ENCODE measurements at regions not wholly inside any gene's neighbourhood (a gene's known extent, or its start where the extent isn't known, plus 50 kb on each side); places are given as distances from the start of the nearest gene placed in this dataset.

DNA sequence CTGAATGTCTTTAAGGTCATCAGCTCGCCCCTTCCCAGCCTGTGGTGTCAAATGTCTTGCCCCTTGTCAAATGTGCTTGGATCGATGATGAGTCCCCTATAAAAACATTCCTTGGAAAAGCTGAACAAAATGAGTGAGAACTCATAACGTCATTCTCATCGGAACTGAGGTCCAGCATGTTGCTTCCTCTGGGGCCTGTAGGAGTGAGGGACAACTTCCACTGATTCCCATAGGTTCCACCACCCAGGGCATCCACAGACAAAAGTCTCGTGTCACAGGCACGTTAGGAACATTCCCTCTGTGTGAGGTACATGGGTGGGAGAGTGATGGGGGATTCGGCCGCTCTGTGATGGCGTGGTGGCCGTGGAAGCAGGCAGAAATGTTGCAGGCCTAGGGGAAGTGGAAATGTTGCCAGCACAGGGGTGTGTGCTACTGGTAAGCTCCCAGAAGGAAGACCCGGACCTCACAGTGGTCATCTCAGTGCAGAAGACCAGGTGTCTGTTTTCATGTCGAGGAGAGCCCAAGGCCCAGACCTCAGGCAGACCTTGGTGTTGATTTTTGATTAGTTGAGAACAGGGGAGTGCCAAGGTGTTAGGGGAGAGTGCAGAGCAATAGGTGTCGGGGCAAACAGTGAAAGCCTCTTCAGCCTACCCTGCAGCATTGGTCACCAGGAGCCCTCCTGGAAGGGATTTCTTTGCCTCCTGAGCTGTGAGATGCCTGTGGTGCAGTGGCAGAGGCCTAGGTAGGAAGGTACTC is 96.8 kb downstream of the SNRPN start:
- in situ Hi-C loops (cut with HindIII; ENCODE audit: low pct_unique_long_range_greater_than_20kb, low sequenced_read_pairs) = no loop called here
- no peak for DNase-seq (ENCODE audit: low read depth, low spot score)

DNA sequence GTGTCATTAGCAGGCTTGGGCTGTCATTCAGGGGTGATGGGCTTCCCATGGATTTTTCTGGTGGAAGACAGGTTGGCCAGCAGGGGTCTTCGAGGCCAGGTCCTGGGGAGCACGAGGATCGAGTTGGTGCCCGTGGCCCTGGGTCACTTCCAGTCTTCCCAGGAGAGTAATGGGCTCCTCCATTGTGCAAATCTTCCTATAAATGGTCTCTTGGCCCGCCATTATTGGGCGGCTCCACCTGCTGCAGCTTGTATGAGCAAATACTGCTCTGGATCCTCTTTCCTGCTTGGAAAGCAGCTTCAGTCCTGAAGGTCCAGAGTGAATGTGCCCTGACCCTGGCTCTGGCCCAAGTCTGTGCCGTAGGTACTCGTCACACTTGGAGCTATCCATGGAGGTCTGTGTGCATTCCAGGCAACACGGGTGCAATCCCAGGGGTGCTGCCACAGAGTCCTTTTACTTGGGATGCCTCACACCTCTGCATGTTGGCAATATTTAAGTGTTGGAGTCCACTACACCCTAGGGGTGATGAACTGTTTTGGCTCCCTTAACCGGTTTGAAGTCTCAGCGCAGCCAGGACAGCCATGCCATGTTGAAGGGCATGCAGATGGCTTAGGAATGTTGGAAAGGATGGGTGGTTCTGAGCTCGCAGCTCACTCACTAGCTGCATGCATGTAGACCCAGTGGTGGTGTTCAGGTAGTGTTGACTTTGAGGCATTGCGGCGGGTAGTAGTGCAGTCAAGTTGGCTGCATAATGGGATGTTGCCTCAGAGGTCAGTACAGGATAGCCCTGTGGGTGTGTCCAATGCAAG is 97.6 kb downstream of the SNRPN start:
- in situ Hi-C loops (cut with HindIII; ENCODE audit: low pct_unique_long_range_greater_than_20kb, low sequenced_read_pairs) = no loop called here
- no peak for DNase-seq (ENCODE audit: low read depth, low spot score)

DNA sequence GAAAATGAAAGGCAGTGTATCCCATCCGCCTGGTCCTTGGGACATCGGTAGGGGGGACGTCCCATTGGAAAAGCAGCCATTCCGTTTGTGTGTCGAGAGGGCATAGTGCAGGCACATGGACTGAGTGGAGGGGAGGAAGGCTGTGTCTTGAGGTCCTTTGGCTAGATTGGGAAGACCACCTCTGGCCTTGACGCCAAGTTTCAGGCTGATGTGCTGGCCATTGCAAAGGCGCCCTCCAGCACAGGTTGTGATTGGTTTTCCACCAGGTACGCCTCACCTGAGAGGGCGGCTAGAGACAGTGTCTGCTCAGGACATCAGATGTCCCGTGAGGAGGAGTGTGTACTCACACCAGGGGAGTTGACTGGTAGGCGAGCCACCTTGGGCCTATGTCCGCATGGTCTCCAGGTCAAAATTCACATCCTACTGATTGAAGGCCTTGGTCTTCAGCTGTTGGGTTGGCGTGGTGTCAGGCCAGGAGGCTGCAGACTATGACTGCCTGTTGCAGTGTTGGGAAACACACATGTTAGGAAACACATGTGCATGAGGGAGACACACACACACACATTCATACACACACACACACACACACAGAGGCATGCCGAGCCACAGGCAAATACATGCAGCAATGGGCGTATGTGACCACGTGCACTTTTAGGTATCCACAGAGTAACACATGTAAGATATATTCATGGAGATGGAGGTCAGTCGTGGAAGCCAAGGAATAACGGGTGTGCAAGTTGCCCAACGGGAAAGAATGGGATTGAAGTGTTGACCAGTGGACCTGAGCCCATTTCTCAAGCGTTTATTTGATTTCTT is 98.4 kb downstream of the SNRPN start:
- in situ Hi-C loops (cut with HindIII; ENCODE audit: low pct_unique_long_range_greater_than_20kb, low sequenced_read_pairs) = no loop called here
- no peak for DNase-seq (ENCODE audit: low read depth, low spot score)

DNA sequence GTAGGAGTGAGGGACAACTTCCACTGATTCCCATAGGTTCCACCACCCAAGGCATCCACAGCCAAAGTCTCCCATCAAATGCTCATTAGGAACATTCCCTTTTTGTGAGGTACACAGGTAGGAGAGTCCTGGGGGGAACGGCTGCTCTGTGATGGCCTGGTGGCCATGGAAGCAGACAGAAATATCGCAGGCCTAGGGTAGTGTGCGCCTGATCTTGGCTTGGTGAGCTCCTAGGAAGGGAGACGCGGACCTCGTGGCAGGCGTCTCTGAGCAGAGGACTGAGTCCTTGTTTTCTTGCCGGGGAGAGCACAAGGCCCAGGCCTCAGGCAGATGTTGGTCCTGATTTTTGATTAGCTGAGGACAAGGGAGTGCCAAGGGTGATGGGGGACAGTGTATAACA is 99.5 kb downstream of the SNRPN start:
- in situ Hi-C loops (cut with HindIII; ENCODE audit: low pct_unique_long_range_greater_than_20kb, low sequenced_read_pairs) = no loop called here
- no peak for DNase-seq (ENCODE audit: low read depth, low spot score)

DNA sequence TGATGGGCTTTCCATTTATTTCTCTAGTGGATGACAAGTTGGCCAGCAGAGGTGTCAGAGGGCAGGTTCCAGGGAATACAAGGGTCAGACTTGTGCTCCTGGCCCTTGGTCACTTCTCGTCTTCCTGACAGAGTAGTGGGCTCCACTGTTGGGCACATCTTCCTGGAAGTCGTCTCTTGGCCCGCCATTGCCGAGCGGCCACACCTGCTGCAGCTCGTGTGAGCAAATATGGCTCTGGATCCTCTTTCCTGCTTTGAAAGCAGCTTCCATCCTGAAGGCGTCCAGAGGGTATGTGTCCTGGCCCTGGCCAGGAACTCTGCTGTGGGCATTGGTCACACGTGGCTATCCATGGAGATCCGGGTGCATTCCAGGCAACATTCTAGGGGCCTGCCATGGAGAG is 100.2 kb downstream of the SNRPN start:
- DNase-seq (ENCODE audit: low read depth, low spot score) = no peak
- in situ Hi-C loops (cut with HindIII; ENCODE audit: low pct_unique_long_range_greater_than_20kb, low sequenced_read_pairs) = no loop called here

DNA sequence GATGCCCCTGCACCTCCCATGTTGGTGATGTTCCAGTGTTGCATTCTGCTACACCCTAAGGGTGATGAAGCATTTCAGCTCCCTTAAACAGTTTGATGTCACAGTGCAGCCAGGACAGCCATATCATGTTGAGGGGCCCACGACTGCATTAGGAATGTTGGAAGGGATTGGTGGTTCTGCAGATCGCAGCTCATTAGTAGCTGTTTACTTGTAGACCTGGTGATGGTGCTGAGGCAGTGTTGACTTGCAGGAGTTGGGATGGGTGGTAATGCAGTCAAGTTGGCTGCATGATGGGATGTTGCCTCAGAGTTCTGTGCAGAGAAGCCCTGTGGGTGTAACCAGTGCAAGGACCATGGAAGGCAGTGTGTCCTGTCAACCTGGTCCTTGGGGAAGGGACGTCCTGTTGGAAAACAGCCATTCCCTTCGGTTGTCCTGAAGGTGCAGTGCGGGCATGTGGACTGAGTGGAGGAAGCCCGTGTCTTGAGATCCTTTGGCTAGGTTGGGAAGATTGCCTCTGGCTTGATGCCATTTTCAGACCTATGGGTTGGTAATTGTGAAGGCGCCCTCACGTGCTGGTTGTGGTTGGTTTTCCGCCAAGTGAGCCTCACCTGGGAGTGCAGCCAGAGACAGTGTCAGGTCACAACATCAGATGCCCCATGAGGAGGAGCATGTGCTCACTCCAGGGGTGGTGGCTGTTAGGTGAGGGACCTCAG is 100.7 kb downstream of the SNRPN start:
- DNase-seq (ENCODE audit: low read depth, low spot score) = no peak
- in situ Hi-C loops (cut with HindIII; ENCODE audit: low pct_unique_long_range_greater_than_20kb, low sequenced_read_pairs) = no loop called here

DNA sequence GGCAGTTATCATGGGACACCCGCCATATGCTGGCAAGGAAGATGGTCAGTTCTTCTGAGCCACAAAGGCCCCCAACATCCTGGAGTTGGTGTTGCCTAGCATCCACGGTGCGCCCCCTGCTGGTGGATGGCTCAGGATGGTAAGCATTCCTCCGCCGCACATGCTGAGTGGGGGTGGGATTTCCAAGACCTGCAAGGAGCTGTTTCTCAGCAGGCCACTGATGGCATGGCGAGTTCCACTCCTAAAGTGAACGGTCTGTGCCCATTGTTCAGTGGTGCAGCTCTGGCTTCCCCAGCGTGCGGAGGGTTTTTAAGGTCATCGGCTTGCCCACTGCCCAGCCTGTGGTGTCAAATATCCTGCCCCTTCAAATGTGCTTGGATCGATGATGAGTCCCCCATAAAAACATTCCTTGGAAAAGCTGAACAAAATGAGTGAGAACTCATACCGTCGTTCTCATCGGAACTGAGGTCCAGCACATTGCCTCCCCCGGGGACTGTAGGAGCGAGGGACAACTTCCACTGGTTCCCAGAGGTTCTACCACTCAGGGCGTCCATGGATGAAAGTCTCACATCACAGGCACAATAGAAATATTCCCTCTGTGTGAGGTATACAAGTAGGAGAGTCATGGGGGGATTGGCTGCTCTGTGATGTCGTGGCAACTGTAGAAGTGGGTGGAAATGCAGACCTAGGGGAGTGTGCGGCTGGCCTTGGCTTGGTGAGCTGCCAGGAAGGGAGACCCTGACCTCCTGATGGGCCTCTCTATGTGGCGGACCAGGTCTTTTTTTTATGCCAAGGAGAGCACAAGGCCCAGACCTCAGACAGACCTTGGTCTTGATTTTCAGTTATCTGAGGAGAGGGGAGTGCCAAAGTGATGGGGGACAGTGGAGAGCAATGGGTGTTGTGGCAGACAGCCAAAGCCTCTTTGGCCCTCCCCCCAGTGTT is 102.0 kb downstream of the SNRPN start:
- in situ Hi-C loops (cut with HindIII; ENCODE audit: low pct_unique_long_range_greater_than_20kb, low sequenced_read_pairs) = no loop called here
- no peak for DNase-seq (ENCODE audit: low read depth, low spot score)

DNA sequence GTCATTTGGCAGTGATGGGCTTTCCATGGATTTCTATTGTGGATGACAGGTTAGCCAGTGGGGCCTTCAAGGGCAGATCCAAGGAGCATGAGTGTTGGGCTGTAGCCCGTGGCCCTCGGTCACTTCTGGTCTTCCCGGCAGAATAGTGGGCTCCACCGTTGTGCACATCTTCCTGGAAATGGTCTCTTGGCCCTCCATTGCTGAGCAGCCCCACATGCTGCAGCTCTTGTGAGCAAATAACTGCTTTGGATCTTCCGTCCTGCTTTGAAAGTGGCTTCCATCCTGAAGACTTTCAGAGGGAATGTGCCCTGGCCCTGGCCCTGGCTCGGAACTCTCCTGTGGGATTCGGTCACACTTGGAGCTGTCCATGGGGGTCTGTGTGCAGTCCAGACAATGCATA is 102.8 kb downstream of the SNRPN start:
- DNase-seq (ENCODE audit: low read depth, low spot score) = no peak
- in situ Hi-C loops (cut with HindIII; ENCODE audit: low pct_unique_long_range_greater_than_20kb, low sequenced_read_pairs) = no loop called here

DNA sequence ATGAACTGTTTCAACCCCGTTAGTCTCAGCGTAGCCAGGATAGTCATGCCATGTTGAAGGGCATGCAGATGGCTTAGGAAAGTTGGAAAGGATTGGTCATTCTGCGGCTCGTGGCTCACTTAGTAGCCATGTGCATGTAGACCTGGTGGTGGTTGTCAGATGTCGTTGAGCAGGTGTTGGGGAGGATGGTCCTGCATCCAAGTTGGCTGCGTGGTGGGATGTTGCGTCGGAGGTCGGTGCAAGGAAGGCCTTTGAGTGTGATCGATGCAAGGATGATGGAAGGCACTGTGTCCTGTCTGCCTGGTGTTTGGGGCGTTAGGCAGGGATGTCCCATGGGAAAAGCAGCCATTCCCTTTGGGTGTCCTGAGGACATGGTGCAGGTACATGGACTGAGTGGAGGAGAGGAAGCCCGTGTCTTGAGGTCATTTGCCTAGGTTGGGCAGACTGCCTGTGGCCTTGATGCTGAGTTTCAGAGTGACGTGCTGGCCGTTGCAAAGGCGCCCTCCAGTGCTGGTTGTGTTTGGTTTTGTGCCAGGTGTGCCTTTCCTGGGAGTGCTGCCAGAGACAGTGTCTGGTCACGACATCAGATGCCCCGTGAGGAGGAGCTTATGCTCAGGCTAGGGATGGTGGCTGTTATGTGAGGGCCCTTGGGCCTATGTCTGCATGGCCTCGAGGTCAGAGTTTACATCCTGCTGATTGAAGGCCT is 103.4 kb downstream of the SNRPN start:
- no peak for DNase-seq (ENCODE audit: low read depth, low spot score)
- in situ Hi-C loops (cut with HindIII; ENCODE audit: low pct_unique_long_range_greater_than_20kb, low sequenced_read_pairs) = no loop called here

DNA sequence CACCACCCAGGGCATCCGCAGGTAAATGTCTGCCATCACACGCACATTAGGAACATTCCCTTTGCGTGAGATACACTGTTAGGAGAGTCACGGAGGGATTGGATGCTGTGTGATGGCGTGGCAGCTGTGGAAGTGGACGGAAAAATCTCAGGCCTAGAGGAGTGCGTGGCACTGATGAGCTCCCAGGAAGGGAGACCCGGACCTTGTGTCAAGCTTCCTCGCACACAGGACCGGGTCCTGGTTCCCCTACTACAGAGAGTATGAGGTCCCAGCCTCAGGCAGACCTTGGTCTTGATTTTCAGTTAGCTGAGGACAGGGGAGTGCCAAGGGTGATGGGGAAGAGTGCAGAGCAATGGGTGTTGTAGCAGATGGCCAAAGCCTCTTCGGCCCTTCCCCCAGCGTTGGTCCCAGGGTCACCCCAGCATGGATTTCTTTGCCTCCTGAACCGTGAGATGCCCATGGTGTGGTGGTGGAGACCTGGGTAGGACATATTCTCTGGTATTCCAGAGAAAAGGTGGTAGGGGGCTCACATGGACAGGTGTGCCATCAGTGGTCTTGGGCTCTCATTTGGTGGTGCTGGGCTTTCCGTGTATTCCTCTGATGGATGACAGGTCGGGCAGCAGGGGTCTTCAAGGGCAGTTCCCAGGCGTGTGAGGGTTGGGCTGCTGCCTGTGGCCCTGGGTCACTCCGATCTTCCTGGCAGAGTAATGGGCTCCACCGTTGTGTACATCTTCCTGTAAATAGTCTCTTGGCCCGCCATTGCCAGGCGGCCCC is 105.1 kb downstream of the SNRPN start:
- no peak for DNase-seq (ENCODE audit: low read depth, low spot score)
- in situ Hi-C loops (cut with HindIII; ENCODE audit: low pct_unique_long_range_greater_than_20kb, low sequenced_read_pairs) = no loop called here

DNA sequence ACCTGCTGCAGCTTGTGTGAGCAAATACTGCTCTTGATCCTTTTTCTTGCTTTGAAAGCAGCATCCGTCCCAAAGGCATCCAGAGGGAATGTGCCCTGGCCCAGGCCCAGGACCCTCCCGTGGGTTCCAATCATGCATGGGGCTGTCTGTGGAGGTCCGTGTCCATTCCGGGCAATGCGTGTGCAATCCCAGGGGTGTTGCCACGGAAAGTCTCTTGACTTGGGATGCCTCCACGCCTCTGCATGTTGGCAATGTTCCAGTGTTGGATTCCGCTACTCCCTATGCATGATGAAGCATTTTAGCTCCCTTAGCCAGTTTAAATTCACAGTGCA is 105.7 kb downstream of the SNRPN start:
- in situ Hi-C loops (cut with HindIII; ENCODE audit: low pct_unique_long_range_greater_than_20kb, low sequenced_read_pairs) = no loop called here
- no peak for DNase-seq (ENCODE audit: low read depth, low spot score)

DNA sequence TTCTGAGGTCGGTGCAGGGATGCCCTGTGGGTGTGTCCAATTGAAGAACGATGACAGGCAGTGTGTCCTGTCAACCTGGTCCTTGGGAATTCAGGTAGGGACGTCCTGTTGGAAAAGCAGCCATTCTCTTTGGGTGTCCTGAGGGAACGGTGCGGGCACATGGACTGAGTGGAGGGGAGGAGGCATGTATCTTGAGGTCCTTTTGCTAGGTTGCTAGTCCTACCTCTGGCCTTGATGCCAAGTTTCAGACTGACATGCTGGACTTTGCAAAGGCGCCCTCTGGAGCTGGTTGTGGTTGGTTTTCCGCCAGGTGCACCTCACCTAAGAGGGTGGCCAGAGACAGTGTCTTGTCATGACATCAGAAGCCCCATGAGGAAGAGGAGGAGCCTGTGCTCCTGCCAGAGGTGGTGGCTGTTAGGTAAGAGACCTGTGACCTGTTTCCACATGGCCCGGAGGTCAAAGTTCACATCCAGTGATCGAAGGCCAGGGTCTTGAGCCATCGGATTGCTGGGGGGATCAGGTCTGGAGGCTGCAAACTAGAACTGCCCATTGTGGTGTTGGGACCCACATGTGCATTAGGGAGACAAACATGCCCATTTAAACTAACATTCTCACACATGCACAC is 106.3 kb downstream of the SNRPN start:
- in situ Hi-C loops (cut with HindIII; ENCODE audit: low pct_unique_long_range_greater_than_20kb, low sequenced_read_pairs) = no loop called here

DNA sequence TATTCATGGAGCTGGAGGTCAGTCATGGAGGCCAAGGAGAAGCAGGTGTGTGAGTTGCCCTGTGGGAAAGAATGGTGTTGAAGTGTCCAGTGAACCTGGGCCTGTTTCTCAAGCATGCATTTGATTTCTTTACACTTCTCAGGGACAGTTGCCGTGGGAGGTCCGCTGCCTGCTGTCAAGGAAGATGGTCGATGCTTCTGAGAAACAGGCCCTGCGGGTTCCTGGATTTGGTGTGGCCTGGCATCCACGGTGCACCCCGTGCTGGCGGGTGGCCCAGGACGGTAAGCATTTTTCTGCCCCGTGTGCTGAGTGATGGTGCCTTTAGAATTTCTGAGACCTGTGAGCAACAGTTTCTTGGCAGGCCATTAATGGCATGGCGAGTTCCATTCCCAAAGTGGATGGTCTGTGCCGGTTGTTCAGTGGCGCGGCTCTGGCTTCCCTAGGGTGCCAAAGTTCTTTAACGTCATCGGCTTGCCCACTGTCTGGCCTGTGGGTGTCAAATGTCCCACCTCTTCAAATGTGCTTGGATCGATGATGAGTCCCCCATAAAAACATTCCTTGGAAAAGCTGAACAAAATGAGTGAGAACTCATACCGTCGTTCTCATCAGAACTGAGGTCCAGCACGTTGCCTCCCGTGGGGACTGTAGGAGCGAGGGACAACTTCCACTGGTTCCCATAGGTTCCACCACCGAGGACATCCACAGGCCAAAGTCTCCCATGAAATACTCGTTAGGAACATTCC is 107.2 kb downstream of the SNRPN start:
- in situ Hi-C loops (cut with HindIII; ENCODE audit: low pct_unique_long_range_greater_than_20kb, low sequenced_read_pairs) = no loop called here
- no peak for DNase-seq (ENCODE audit: low read depth, low spot score)

More for the DNA sequence above, 106.3 kb downstream of the SNRPN start:
- no peak for DNase-seq (ENCODE audit: low read depth, low spot score)

DNA sequence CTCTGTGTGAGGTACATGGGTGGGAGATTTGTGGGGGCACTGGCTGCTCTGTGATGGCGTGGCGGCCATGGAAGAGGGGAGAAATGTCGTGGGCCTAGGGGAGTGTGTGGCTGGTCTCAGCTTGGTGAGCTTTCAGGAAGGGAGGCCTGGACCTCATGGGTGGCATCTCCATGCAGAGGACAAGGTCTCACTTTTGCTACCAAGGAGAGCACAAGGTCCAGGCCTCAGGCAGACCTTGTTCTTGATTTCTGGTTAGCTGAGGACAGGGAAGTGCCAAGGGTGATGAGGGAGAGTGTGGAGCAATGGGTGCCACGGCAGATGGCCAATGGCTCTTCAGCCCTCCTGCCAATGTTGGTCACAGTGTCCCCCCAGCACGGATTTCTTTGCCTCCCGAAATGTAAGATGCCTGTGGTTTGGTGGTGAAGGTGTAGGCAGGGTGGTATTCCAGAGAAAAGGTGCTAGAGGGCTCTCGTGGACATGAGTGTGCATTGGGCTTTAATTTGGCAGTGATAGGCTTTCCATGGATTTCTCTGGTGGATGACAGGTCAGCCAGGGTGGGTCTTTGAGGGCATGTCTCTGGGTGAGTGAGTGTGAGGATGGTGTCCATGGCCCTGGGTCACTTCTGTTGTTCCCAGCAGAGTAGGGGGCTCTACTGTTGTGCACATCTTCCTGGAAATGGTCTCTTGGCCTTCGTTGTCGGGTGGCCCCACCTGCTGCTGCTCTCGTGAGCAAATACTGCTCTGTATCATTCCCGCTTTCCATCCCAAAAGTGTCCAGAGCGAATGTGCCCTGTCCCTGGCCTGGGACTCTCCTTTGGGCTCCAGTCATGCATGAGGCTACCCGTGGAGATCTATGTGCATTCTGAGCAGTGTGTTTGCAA is 108.0 kb downstream of the SNRPN start:
- in situ Hi-C loops (cut with HindIII; ENCODE audit: low pct_unique_long_range_greater_than_20kb, low sequenced_read_pairs) = no loop called here
- DNase-seq (ENCODE audit: low read depth, low spot score) = no peak
